SK-N-SH treated with all-trans-retinoic acid at 6 μM for 48 hours (cell line): ENCODE measurements at regions not wholly inside any gene's neighbourhood (a gene's known extent, or its start where the extent isn't known, plus 50 kb on each side); places are given as distances from the start of the nearest gene placed in this dataset.

Experiments
- ATAC-seq: fragments of 200-7000 bp; cut with Tn5 transposase; 3 replicates; pipeline ENCODE4 v1.9.1; 2020; ENCODE audit warnings: mild to moderate bottlenecking, moderate library complexity
- ARNTL ChIP-seq: fragments of 450-650 bp; formaldehyde crosslinking; IDR thresholded peaks from 2 replicates; pipeline ENCODE4 v1.5.0; 2020; ENCODE audit warnings: low read depth, mild to moderate bottlenecking, moderate library complexity, borderline replicate concordance
- BACH2 ChIP-seq: fragments of 250-450 bp; sonication (Bioruptor Pico); IDR thresholded peaks from 2 replicates; pipeline ENCODE4 v1.9.0; 2021; ENCODE audit warnings: mild to moderate bottlenecking, borderline replicate concordance
- CSDC2 ChIP-seq: fragments of 250-450 bp; sonication (Bioruptor Pico); IDR thresholded peaks from 2 replicates; pipeline ENCODE4 v1.5.0; 2020; ENCODE audit warnings: mild to moderate bottlenecking, moderate library complexity
- CSRNP3 ChIP-seq: fragments of 250-450 bp; sonication (Bioruptor Pico); IDR thresholded peaks from 2 replicates; pipeline ENCODE4 v1.5.1; 2021; ENCODE audit warnings: mild to moderate bottlenecking, moderate library complexity
- ESRRG ChIP-seq: fragments of 250-450 bp; sonication (Bioruptor Pico); IDR thresholded peaks from 2 replicates; pipeline ENCODE4 v1.6.1; 2021; ENCODE audit warnings: mild to moderate bottlenecking
- GLIS3 ChIP-seq: fragments of 250-450 bp; sonication (Bioruptor Pico); IDR thresholded peaks from 2 replicates; pipeline ENCODE4 v1.5.0; 2020; ENCODE audit warnings: mild to moderate bottlenecking, moderate library complexity
- ISL1 ChIP-seq: fragments of 250-450 bp; sonication (Bioruptor Pico); IDR thresholded peaks from 2 replicates; pipeline ENCODE4 v2.1.2; 2022; ENCODE audit warnings: mild to moderate bottlenecking, moderate library complexity
- POU6F1 ChIP-seq: fragments of 250-450 bp; sonication (Bioruptor Pico); IDR thresholded peaks from 2 replicates; pipeline ENCODE4 v1.8.0; 2021; ENCODE audit warnings: low read depth, mild to moderate bottlenecking, moderate library complexity, borderline replicate concordance
- PPARA ChIP-seq: fragments of 250-450 bp; sonication (Bioruptor Pico); IDR thresholded peaks from 2 replicates; pipeline ENCODE4 v1.5.0; 2020; ENCODE audit warnings: mild to moderate bottlenecking, borderline replicate concordance
- RARB ChIP-seq: fragments of 250-450 bp; sonication (Bioruptor Pico); IDR thresholded peaks from 2 replicates; pipeline ENCODE4 v1.8.0; 2021; ENCODE audit warnings: mild to moderate bottlenecking, moderate library complexity
- TCF4 ChIP-seq: fragments of 250-450 bp; sonication (Bioruptor Pico); IDR thresholded peaks from 2 replicates; pipeline ENCODE4 v1.8.0; 2021; ENCODE audit warnings: mild to moderate bottlenecking, moderate library complexity, borderline replicate concordance
- TOX ChIP-seq: fragments of 250-450 bp; sonication (Bioruptor Pico); IDR thresholded peaks from 2 replicates; pipeline ENCODE4 v1.8.0; 2021; ENCODE audit warnings: mild to moderate bottlenecking, moderate library complexity, borderline replicate concordance
- ZC3H10 ChIP-seq: fragments of 250-450 bp; sonication (Bioruptor Pico); IDR thresholded peaks from 2 replicates; pipeline ENCODE4 v1.5.1; 2021; ENCODE audit warnings: mild to moderate bottlenecking, moderate library complexity
- ZFP30 ChIP-seq: fragments of 450-650 bp; formaldehyde crosslinking; IDR thresholded peaks from 2 replicates; pipeline ENCODE4 v1.5.0; 2022; ENCODE audit warnings: mild to moderate bottlenecking, moderate library complexity
- ZNF565 ChIP-seq: fragments of 450-650 bp; formaldehyde crosslinking; conservative IDR thresholded peaks from 2 replicates; pipeline ENCODE4 v1.5.0; 2020; ENCODE audit warnings: low read depth, mild to moderate bottlenecking, moderate library complexity
- ZNF70 ChIP-seq: fragments of 450-650 bp; formaldehyde crosslinking; IDR thresholded peaks from 2 replicates; pipeline ENCODE4 v1.5.0; 2020; ENCODE audit warnings: mild to moderate bottlenecking, moderate library complexity
- ZNF8 ChIP-seq: fragments of 450-650 bp; formaldehyde crosslinking; IDR thresholded peaks from 2 replicates; pipeline ENCODE4 v1.5.0; 2020; ENCODE audit warnings: mild to moderate bottlenecking, moderate library complexity
- TF ChIP-seq, protein P1 (sequence below): fragments of 250-450 bp; sonication (Bioruptor Pico); IDR thresholded peaks from 2 replicates; pipeline ENCODE4 v1.5.1; 2020; ENCODE audit warnings: low read depth, mild to moderate bottlenecking, moderate library complexity
- TF ChIP-seq, protein P2 (sequence below): fragments of 250-450 bp; sonication (Bioruptor Pico); IDR thresholded peaks from 2 replicates; pipeline ENCODE4 v1.5.0; 2020; ENCODE audit warnings: mild to moderate bottlenecking, moderate library complexity
- TF ChIP-seq, protein P3 (sequence below): fragments of 250-450 bp; sonication (Bioruptor Pico); IDR thresholded peaks from 2 replicates; pipeline ENCODE4 v1.8.0; 2020; ENCODE audit warnings: mild to moderate bottlenecking, moderate library complexity, borderline replicate concordance

- TF ChIP-seq CSDC2 (no peak), ZNF8 (CRISPR knock-in tag) (no peak), PPARA (no peak), TCF4 (CRISPR knock-in tag) (no peak), GLIS3 (CRISPR knock-in tag) (no peak), POU6F1 (CRISPR knock-in tag) (no peak), ZC3H10 (CRISPR knock-in tag) (no peak), ZNF565 (CRISPR knock-in tag) (no peak), ARNTL (CRISPR knock-in tag) (no peak), ESRRG (CRISPR knock-in tag) (no peak), RARB (CRISPR knock-in tag) (no peak), ISL1 (no peak), ZFP30 (CRISPR knock-in tag) (no peak), ZNF70 (CRISPR knock-in tag) (no peak), CSRNP3 (no peak), BACH2 (CRISPR knock-in tag) (no peak), TOX (no peak)
- TF ChIP-seq, protein P1, sequence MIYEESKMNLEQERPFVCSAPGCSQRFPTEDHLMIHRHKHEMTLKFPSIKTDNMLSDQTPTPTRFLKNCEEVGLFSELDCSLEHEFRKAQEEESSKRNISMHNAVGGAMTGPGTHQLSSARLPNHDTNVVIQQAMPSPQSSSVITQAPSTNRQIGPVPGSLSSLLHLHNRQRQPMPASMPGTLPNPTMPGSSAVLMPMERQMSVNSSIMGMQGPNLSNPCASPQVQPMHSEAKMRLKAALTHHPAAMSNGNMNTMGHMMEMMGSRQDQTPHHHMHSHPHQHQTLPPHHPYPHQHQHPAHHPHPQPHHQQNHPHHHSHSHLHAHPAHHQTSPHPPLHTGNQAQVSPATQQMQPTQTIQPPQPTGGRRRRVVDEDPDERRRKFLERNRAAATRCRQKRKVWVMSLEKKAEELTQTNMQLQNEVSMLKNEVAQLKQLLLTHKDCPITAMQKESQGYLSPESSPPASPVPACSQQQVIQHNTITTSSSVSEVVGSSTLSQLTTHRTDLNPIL (CRISPR knock-in tag) = no peak
- TF ChIP-seq, protein P2, sequence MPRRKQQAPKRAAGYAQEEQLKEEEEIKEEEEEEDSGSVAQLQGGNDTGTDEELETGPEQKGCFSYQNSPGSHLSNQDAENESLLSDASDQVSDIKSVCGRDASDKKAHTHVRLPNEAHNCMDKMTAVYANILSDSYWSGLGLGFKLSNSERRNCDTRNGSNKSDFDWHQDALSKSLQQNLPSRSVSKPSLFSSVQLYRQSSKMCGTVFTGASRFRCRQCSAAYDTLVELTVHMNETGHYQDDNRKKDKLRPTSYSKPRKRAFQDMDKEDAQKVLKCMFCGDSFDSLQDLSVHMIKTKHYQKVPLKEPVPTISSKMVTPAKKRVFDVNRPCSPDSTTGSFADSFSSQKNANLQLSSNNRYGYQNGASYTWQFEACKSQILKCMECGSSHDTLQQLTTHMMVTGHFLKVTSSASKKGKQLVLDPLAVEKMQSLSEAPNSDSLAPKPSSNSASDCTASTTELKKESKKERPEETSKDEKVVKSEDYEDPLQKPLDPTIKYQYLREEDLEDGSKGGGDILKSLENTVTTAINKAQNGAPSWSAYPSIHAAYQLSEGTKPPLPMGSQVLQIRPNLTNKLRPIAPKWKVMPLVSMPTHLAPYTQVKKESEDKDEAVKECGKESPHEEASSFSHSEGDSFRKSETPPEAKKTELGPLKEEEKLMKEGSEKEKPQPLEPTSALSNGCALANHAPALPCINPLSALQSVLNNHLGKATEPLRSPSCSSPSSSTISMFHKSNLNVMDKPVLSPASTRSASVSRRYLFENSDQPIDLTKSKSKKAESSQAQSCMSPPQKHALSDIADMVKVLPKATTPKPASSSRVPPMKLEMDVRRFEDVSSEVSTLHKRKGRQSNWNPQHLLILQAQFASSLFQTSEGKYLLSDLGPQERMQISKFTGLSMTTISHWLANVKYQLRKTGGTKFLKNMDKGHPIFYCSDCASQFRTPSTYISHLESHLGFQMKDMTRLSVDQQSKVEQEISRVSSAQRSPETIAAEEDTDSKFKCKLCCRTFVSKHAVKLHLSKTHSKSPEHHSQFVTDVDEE (CRISPR knock-in tag) = no peak
- TF ChIP-seq, protein P3, sequence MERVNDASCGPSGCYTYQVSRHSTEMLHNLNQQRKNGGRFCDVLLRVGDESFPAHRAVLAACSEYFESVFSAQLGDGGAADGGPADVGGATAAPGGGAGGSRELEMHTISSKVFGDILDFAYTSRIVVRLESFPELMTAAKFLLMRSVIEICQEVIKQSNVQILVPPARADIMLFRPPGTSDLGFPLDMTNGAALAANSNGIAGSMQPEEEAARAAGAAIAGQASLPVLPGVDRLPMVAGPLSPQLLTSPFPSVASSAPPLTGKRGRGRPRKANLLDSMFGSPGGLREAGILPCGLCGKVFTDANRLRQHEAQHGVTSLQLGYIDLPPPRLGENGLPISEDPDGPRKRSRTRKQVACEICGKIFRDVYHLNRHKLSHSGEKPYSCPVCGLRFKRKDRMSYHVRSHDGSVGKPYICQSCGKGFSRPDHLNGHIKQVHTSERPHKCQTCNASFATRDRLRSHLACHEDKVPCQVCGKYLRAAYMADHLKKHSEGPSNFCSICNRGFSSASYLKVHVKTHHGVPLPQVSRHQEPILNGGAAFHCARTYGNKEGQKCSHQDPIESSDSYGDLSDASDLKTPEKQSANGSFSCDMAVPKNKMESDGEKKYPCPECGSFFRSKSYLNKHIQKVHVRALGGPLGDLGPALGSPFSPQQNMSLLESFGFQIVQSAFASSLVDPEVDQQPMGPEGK (CRISPR knock-in tag) = no peak
- ATAC-seq = no peak
Measured at GRCh38 chr1:106944721-106945120, 111.8 kb upstream of the PRMT6 start.

DNA sequence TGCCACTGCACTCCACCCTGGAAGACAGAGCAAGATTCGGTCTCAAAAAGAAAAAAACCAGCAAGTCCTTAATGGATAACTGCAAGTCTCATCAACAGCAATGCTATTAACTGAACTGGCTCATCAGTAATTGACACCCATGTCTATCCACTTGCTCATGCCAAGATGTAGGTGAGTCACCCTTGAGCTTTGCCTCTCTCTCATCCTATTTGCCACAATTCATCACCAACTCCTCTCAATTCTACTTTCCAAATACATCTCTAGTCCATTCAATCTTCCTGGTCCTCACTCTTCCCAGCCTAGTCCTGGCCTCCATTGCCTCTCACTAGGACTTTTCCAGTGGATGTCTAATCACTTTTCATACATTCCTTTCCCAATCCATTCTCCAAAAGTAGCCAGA, 103.7 kb upstream of the PRMT6 start:
- TF ChIP-seq ARNTL (CRISPR knock-in tag) = no peak
- TF ChIP-seq, protein P2 (CRISPR knock-in tag) = no peak
- no peak for TF ChIP-seq ZNF70 (CRISPR knock-in tag)
- no peak for TF ChIP-seq RARB (CRISPR knock-in tag)
- TF ChIP-seq GLIS3 (CRISPR knock-in tag) = no peak
- no peak for TF ChIP-seq CSDC2
- no peak for TF ChIP-seq PPARA
- TF ChIP-seq, protein P1 (CRISPR knock-in tag) = no peak
- TF ChIP-seq CSRNP3 = no peak
- no peak for TF ChIP-seq ISL1
- no peak for TF ChIP-seq ESRRG (CRISPR knock-in tag)
- TF ChIP-seq, protein P3 (CRISPR knock-in tag) = no peak
- no peak for TF ChIP-seq ZC3H10 (CRISPR knock-in tag)
- TF ChIP-seq TOX = no peak
- ATAC-seq = no peak
